Sigmoid colon (tissue), 3 donors: ENCODE measurements at regions not wholly inside any gene's neighbourhood (a gene's known extent, or its start where the extent isn't known, plus 50 kb on each side); places are given as distances from the start of the nearest gene placed in this dataset.

Source experiments
- CTCF ChIP-seq, 4 experiments: fragments of 450-650 bp in 3 of 4; fragments of 200-600 bp in 1 of 4; IDR thresholded peaks; one replicate each; pipeline ENCODE4 v1.5.1; 2016 to 2019; ENCODE audit warnings: antibody characterized with exemption in 4 of 4, mild to moderate bottlenecking in 3 of 4, moderate library complexity in 2 of 4
- POLR2A ChIP-seq, 2 donors: fragments of 450-650 bp; IDR thresholded peaks; one replicate each; pipeline ENCODE4 v1.6.1; 2016; ENCODE audit warnings: antibody characterized with exemption in 2 of 2, mild to moderate bottlenecking in 2 of 2, moderate library complexity in 2 of 2

- no peak for TF ChIP-seq POLR2A (IDR thresholded peaks at IDR 0.05)
- TF ChIP-seq CTCF (IDR thresholded peaks at IDR 0.05), result no peak
Measured at GRCh38 chr3:117527346-117527745, 817.8 kb downstream of the TUSC7 start.
